ENCODE measurements at regions not wholly inside any gene's neighbourhood (a gene's known extent, or its start where the extent isn't known, plus 50 kb on each side); places are given as distances from the start of the nearest gene placed in this dataset.
A peak's percentile ranks its signal among the peaks of the same experiment; 100 is the strongest.

DNA sequence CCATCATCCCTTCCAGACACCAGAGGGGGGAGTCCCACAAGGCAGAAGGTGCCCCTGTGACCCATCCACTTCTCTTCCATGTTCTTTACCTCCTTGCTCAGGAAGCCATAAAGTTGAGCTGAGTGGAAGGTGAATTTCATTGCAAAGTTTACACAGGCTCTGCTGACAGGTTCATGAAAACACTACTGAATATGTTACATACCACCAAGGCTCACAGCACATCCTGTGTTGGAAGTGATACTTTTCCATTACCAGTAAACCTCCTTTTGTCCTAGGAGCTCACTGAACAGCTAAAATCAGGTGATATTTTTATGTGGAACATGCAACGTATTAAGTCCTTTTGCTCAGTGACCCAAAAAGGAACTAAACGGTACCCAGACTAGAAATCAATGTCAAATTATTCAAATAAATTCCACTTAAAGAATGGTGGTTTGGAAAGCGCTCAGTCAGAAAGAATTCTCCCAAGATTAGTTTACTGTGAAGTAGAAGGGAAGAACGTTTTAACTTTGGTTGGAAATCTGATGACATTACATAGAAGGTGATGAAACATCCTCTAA, 196.2 kb upstream of the NUDT4 start:
- no peak overlapping the region for H3K4me3 Mint-ChIP-seq
- peaks cover 3% of the 10 kb centered on the region for H3K9me3 Mint-ChIP-seq
- H3K4me1 Mint-ChIP-seq (ENCODE audit: low read depth in 2 of 2) = peaks cover 10 to 11% of the 10 kb centered on the region in 2 donors
- peaks cover 0 to 2% of the 10 kb centered on the region in 2 donors for H3K27me3 Mint-ChIP-seq
- no peaks in the 10 kb centered on the region for H3K36me3 Mint-ChIP-seq
- H3K27ac Mint-ChIP-seq = no peak overlapping the region
- DNase-seq (ENCODE audit: low spot score) (no peak), ATAC-seq (no peak)

DNA sequence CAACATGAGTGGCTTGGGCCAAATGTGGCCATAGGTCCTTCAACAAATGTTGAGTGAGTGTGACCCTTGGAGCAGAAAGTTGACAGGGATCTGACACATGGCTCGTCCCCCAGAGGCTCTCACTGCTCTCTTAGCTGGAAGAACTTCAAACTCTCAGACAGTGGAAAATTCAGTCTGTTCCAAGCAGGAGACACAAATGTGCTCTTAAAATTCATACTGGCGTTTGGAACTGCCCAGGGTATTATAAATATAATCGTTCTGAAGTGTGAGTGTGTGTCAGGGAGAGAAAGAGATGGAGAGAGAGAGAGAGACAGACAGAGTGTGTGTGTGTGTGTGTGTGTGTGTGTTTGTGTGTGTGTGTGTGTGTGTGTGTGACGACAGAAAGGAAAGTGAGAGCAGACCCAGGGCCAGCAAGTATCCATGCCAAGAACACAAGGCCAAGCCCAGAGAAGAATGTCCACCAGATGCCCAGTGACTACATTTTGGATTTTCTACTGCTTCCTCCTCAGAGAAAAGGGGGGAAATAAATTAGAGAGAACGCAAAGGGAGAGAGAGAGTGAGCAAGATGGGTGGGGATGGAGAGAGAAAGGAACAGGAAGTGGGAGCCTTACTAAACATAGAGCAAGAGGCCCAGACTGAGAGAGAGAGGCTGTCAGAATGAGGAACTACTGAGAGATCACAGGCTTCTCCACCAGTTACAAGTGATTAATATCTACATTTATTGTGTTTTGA, 193.6 kb upstream of the NUDT4 start:
- peak in 1 of 2 donors; percentile 54 for ATAC-seq

DNA sequence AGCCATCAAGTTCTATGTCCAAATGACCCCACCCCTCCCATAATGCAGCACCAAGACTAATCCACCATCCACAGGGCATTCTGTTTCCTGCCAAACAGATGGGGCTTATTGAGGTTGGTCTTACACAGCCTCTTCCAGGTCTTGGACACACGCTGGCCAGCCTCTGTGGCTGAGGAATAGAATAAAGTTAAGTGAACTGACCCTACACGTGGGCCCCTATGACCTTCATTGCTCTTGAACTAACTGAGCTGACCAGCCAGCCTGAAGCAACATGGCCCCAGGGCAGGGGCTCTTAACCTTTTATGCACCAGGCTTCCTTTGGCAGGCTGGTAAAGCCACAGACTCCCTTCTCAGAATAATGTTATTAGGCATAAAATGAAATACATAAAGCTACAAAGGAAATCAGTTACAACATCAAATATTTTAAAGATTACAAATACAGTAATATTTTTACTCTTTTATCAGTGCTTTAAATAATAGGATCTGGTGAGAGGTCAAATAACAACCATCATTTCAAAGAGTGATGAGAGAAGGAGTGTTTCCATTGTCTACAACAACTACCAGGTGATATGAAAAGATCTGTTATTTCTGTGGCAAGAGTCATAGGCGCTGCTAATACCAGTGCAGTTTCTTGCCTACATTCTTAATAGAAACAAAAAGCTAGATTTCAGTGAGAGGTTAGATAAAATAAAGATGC, 192.9 kb upstream of the NUDT4 start:
- no peak for DNase-seq (ENCODE audit: low spot score)
- Mint-ChIP-seq H3K27ac (peak overlapping the region; percentile 9 to 83), H3K4me1 (ENCODE audit: low read depth in 2 of 2) (peaks cover 10 to 11% of the 10 kb centered on the region in 2 donors), H3K4me3 (no peak overlapping the region), H3K36me3 (no peaks in the 10 kb centered on the region), H3K27me3 (no peaks in the 10 kb centered on the region), H3K9me3 (peaks cover 3% of the 10 kb centered on the region)
- no peak for ATAC-seq

More for the DNA sequence above, 193.6 kb upstream of the NUDT4 start:
- Mint-ChIP-seq H3K27me3 (no peaks in the 10 kb centered on the region), H3K4me3 (no peak overlapping the region), H3K36me3 (no peaks in the 10 kb centered on the region), H3K9me3 (peaks cover 3% of the 10 kb centered on the region), H3K4me1 (ENCODE audit: low read depth in 2 of 2) (peaks cover 10 to 11% of the 10 kb centered on the region in 2 donors), H3K27ac (peak overlapping the region; percentile 9 to 83)
- no peak for DNase-seq (ENCODE audit: low spot score)

DNA sequence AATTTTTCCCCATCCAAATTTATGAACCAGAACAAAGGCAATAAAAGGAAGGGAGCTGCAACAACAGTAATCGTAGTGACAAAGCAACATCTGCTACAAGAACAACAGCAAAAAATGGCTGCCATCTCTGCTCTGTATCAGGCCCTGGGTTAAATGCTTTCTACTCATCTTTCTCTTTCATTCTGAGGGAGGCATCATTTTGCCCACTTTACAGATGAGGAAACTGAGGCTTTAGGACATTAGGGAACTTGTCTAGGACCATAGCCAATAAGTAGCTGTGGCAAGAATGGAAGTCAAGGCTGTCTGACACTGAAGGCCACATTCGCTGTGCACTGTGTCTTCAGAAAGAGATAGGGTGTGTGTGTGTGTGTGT, 192.4 kb upstream of the NUDT4 start:
- Mint-ChIP-seq H3K4me1 (ENCODE audit: low read depth in 2 of 2) (peaks cover 10 to 11% of the 10 kb centered on the region in 2 donors), H3K9me3 (peaks cover 3% of the 10 kb centered on the region), H3K27me3 (no peaks in the 10 kb centered on the region), H3K4me3 (no peak overlapping the region), H3K27ac (no peak overlapping the region), H3K36me3 (no peaks in the 10 kb centered on the region)
- ATAC-seq (no peak), DNase-seq (ENCODE audit: low spot score) (no peak)

DNA sequence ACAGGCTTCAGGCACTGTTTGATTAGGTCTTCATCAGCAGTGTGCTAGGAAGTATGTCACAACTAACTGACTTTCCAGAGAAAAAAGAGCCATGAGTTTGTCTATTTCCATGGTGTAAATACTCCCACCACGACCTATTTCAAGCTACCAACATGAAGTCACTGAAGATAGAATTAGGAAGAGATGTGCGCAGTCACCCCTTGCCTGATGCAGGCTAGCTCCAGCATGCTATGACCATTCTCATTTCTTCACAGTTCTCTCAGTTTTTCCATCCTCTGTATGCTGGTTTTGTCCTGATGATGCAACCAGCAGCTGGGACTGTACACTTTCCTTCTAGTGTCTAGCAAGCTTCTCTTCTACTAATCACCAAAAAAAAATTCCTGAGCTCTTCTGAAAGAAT, 191.6 kb upstream of the NUDT4 start:
- no peak overlapping the region for H3K4me3 Mint-ChIP-seq
- no peak for ATAC-seq
- H3K27me3 Mint-ChIP-seq = no peaks in the 10 kb centered on the region
- peaks cover 10 to 11% of the 10 kb centered on the region in 2 donors for H3K4me1 Mint-ChIP-seq (ENCODE audit: low read depth in 2 of 2)
- peaks cover 3% of the 10 kb centered on the region for H3K9me3 Mint-ChIP-seq
- DNase-seq (ENCODE audit: low spot score) = no peak
- no peaks in the 10 kb centered on the region for H3K36me3 Mint-ChIP-seq
- no peak overlapping the region for H3K27ac Mint-ChIP-seq

- Mint-ChIP-seq H3K36me3 (no peaks in the 10 kb centered on the region), H3K27me3 (no peaks in the 10 kb centered on the region), H3K9me3 (peaks cover 3% of the 10 kb centered on the region), H3K4me3 (no peak overlapping the region), H3K27ac (no peak overlapping the region), H3K4me1 (ENCODE audit: low read depth in 2 of 2) (peaks cover 10 to 11% of the 10 kb centered on the region in 2 donors)
- DNase-seq (ENCODE audit: low spot score) (no peak), ATAC-seq (no peak)
Measured at GRCh38 chr12:93186621-93187020, 191.1 kb upstream of the NUDT4 start.

GRCh38 chr12:93191423-93191822, 186.3 kb upstream of the NUDT4 start:
- no peaks in the 10 kb centered on the region for H3K4me1 Mint-ChIP-seq (ENCODE audit: low read depth in 2 of 2)
- H3K9me3 Mint-ChIP-seq = peaks cover 5% of the 10 kb centered on the region
- peaks cover 4% of the 10 kb centered on the region for H3K36me3 Mint-ChIP-seq
- H3K27me3 Mint-ChIP-seq = peaks cover 7 to 13% of the 10 kb centered on the region in 2 donors
- DNase-seq (ENCODE audit: low spot score) (no peak), ATAC-seq (no peak)
- no peak overlapping the region for H3K27ac Mint-ChIP-seq
- H3K4me3 Mint-ChIP-seq = no peak overlapping the region

DNA sequence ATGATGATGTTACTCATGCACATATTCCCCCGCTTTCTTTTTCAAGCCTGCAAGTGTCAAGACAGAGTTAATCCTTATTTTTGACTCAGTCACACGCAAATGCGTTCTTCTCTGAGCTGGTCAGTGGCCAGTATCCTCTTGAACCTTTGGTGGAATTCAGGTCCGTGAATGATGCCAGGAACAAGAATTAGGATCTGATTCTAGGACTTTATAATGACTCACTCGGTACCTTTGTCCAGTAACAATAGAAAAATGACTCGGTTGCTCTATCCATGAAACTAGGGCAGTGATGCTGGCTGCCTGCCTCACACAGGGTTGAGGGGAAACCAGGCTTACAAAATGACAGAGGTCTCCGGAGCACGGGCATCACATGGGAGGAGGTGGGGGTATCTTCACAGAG, 185.8 kb upstream of the NUDT4 start:
- peaks cover 5% of the 10 kb centered on the region for H3K9me3 Mint-ChIP-seq
- H3K27me3 Mint-ChIP-seq = peaks cover 10 to 19% of the 10 kb centered on the region in 2 donors
- no peak overlapping the region for H3K4me3 Mint-ChIP-seq
- DNase-seq (ENCODE audit: low spot score) (no peak), ATAC-seq (no peak)
- H3K27ac Mint-ChIP-seq = no peak overlapping the region
- peaks cover 4% of the 10 kb centered on the region for H3K36me3 Mint-ChIP-seq
- H3K4me1 Mint-ChIP-seq (ENCODE audit: low read depth in 2 of 2) = no peaks in the 10 kb centered on the region

- H3K27me3 Mint-ChIP-seq = peaks cover 15 to 27% of the 10 kb centered on the region in 2 donors
- peaks cover 4% of the 10 kb centered on the region for H3K36me3 Mint-ChIP-seq
- ATAC-seq = no peak
- H3K4me1 Mint-ChIP-seq (ENCODE audit: low read depth in 2 of 2) = no peaks in the 10 kb centered on the region
- H3K4me3 Mint-ChIP-seq = no peak overlapping the region
- H3K9me3 Mint-ChIP-seq = peaks cover 5% of the 10 kb centered on the region
- no peak for DNase-seq (ENCODE audit: low spot score)
- H3K27ac Mint-ChIP-seq = no peak overlapping the region
Measured at GRCh38 chr12:93192878-93193277, 184.8 kb upstream of the NUDT4 start.

GRCh38 chr12:93195511-93195910, 182.2 kb upstream of the NUDT4 start:
- no peak for ATAC-seq
- no peaks in the 10 kb centered on the region for H3K4me1 Mint-ChIP-seq (ENCODE audit: low read depth in 2 of 2)
- peaks cover 4% of the 10 kb centered on the region for H3K36me3 Mint-ChIP-seq
- peaks cover 5% of the 10 kb centered on the region for H3K9me3 Mint-ChIP-seq
- no peak for DNase-seq (ENCODE audit: low spot score)
- no peak overlapping the region for H3K27ac Mint-ChIP-seq
- no peak overlapping the region for H3K4me3 Mint-ChIP-seq
- H3K27me3 Mint-ChIP-seq = peaks cover 27 to 43% of the 10 kb centered on the region in 2 donors

DNA sequence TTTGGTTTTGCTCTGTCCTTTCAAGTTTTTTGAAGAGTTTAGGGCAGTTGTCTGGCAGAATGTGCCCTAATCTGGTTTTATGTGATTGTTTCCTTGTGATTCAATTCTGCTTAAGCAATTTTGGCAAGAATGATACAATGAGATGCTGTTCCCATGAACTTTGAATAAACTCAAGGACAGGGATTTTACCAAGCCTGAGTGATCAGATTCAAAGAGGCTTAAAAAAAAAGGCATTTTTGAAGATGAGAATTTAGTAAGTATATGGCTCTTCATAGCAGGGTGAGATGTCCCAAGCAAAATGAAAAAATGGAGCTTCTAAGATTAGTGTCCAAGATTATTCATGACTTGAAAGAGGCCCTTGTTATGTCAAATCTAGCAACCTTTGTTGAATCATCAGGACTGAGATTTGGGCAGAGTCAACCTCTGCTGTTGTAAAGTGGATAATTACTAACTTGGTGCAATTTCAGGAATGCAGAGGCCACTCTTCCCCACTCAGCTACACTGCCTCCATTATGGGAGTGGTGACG, 180.6 kb upstream of the NUDT4 start:
- Mint-ChIP-seq H3K27ac (no peak overlapping the region), H3K27me3 (peaks cover 36 to 57% of the 10 kb centered on the region in 2 donors), H3K4me1 (ENCODE audit: low read depth in 2 of 2) (no peaks in the 10 kb centered on the region), H3K9me3 (peaks cover 5% of the 10 kb centered on the region), H3K36me3 (peaks cover 4% of the 10 kb centered on the region), H3K4me3 (no peak overlapping the region)
- DNase-seq (ENCODE audit: low spot score) (no peak), ATAC-seq (no peak)

DNA sequence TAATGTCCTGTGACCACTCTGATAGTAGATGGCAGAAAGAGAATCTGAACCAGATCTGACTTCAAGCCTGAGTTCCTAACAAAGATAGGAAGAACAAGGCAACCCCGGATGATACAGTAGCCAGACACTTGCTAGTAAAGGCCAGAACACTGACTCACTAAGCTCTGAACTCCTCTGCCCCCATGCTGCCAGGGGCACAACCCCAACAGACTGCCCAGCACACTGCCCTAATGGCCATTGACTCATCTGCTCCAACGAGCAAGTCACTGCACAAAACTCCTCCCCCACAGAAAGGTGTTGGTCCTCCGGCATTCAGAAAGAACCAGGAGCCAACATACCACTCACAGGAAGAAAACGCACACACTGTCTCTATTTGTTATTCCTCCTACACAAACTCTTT, 179.6 kb upstream of the NUDT4 start:
- DNase-seq (ENCODE audit: low spot score) (no peak), ATAC-seq (no peak)
- no peak overlapping the region for H3K4me3 Mint-ChIP-seq
- H3K4me1 Mint-ChIP-seq (ENCODE audit: low read depth in 2 of 2) = no peaks in the 10 kb centered on the region
- peaks cover 38 to 65% of the 10 kb centered on the region in 2 donors for H3K27me3 Mint-ChIP-seq
- H3K27ac Mint-ChIP-seq = no peak overlapping the region
- H3K36me3 Mint-ChIP-seq = peaks cover 4% of the 10 kb centered on the region
- H3K9me3 Mint-ChIP-seq = peaks cover 5% of the 10 kb centered on the region

- Mint-ChIP-seq H3K36me3 (no peaks in the 10 kb centered on the region), H3K4me3 (no peak overlapping the region), H3K4me1 (ENCODE audit: low read depth in 2 of 2) (no peaks in the 10 kb centered on the region), H3K27me3 (peaks cover 35 to 57% of the 10 kb centered on the region in 2 donors), H3K27ac (no peak overlapping the region), H3K9me3 (no peaks in the 10 kb centered on the region)
- DNase-seq (ENCODE audit: low spot score) (no peak), ATAC-seq (no peak)
Measured at GRCh38 chr12:93199831-93200236, 177.9 kb upstream of the NUDT4 start.

DNA sequence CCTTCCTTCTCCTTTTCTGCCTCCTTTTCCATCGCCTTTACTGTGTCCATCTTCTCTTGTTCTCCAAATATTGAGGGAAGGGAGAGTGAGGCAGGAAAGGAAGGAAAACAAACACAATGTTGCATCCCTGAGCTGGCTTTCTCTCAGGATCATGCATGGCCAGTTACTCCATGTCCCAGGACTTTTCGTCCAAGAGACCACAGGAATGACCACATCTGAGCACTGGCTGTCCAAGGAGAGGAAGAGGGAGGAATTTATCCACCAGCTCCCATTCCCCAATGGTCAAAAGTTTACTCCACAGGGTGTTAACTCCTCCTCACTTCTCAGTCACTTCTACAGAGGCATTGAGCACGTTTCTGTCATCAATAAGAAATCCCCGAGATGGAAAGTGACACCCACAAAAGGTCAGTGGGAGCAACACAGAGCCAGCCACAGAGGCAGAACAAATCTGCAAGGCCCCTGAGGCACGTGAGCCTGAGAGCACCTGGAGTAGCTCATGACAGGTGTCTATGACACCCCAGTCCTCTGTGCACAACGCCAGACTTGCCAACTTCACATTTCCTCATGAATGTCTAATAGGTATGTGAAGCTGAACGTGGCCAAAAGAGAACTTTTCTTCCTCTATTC, 177.3 kb upstream of the NUDT4 start:
- Mint-ChIP-seq H3K9me3 (no peaks in the 10 kb centered on the region), H3K36me3 (no peaks in the 10 kb centered on the region), H3K27me3 (peaks cover 34 to 54% of the 10 kb centered on the region in 2 donors), H3K4me3 (no peak overlapping the region), H3K27ac (no peak overlapping the region), H3K4me1 (ENCODE audit: low read depth in 2 of 2) (no peaks in the 10 kb centered on the region)
- DNase-seq (ENCODE audit: low spot score) = no peak
- ATAC-seq = no peak
